WTC11 (cell line): ENCODE measurements at regions not wholly inside any gene's neighbourhood (a gene's known extent, or its start where the extent isn't known, plus 50 kb on each side); places are given as distances from the start of the nearest gene placed in this dataset.

ENCODE experiments used
- ATAC-seq: fragments of 200-7000 bp; cut with Tn5 transposase; 2 replicates; pipeline ENCODE4 v1.10.0; 2021; ENCODE audit warnings: mild to moderate bottlenecking, moderate library complexity
- CTCF ChIA-PET: fragments of 300-600 bp; sonication (Branson Sonifier 250); formaldehyde crosslinking; loops from one replicate; lab custom pipeline; 2021; ENCODE audit warnings: antibody characterized with exemption; lab: Charles Lee
- POLR2A ChIA-PET: fragments of 350-600 bp; sonication (Branson Sonifier 250); formaldehyde crosslinking; loops from one replicate; lab custom pipeline; 2021; ENCODE audit warnings: antibody characterized with exemption; lab: Charles Lee
- DNase-seq: peaks from one replicate; pipeline ENCODE4 v3.0.0; 2021; ENCODE audit warnings: low spot score
- H3K27ac Mint-ChIP-seq: 2 replicates; pipeline ENCODE4 v1.8.0; 2021; ENCODE audit warnings: mixed read lengths
- H3K27me3 Mint-ChIP-seq: 2 replicates; pipeline ENCODE4 v1.8.0; 2021; ENCODE audit warnings: low read depth, mild to moderate bottlenecking, moderate library complexity, mixed read lengths
- H3K36me3 Mint-ChIP-seq: 2 replicates; pipeline ENCODE4 v1.8.0; 2021; ENCODE audit warnings: mixed read lengths
- H3K4me1 Mint-ChIP-seq: 2 replicates; pipeline ENCODE4 v1.8.0; 2022; ENCODE audit warnings: mixed read lengths
- H3K4me3 Mint-ChIP-seq: 2 replicates; pipeline ENCODE4 v1.8.0; 2021; ENCODE audit warnings: mild to moderate bottlenecking, moderate library complexity, mixed read lengths
- H3K9me3 Mint-ChIP-seq: 2 replicates; pipeline ENCODE4 v1.8.0; 2021; ENCODE audit warnings: mixed read lengths
- CBFB ChIP-seq: sonication (generic); formaldehyde crosslinking; IDR thresholded peaks from 2 replicates; pipeline ENCODE4 v1.8.1; 2022; ENCODE audit warnings: mild to moderate bottlenecking, low read depth, missing genetic modification reagents
- FOXJ3 ChIP-seq: sonication (generic); formaldehyde crosslinking; IDR thresholded peaks from 2 replicates; pipeline ENCODE4 v1.9.0; 2021; ENCODE audit warnings: missing genetic modification reagents, mild to moderate bottlenecking, borderline replicate concordance
- FOXK1 ChIP-seq: sonication (generic); formaldehyde crosslinking; IDR thresholded peaks from 2 replicates; pipeline ENCODE4 v1.8.0; 2022; ENCODE audit warnings: mild to moderate bottlenecking, moderate library complexity, missing genetic modification reagents
- FOXP1 ChIP-seq: sonication (generic); formaldehyde crosslinking; IDR thresholded peaks from 2 replicates; pipeline ENCODE4 v1.8.0; 2022; ENCODE audit warnings: missing genetic modification reagents, mild to moderate bottlenecking, moderate library complexity, borderline replicate concordance
- GRHL2 ChIP-seq: fragments of 250-450 bp; sonication (Bioruptor Pico); IDR thresholded peaks from 2 replicates; pipeline ENCODE4 v1.8.0; 2022; ENCODE audit warnings: mild to moderate bottlenecking, moderate library complexity; ENCODE audit not compliant: insufficient replicate concordance, severe bottlenecking
- MAX ChIP-seq: sonication (generic); formaldehyde crosslinking; IDR thresholded peaks from 2 replicates; pipeline ENCODE4 v1.8.0; 2022; ENCODE audit warnings: mild to moderate bottlenecking, missing genetic modification reagents
- MXD4 ChIP-seq: fragments of 250-450 bp; sonication (Bioruptor Pico); IDR thresholded peaks from 2 replicates; pipeline ENCODE4 v1.8.0; 2021; ENCODE audit warnings: mild to moderate bottlenecking, moderate library complexity, borderline replicate concordance
- NFE2L1 ChIP-seq: sonication (generic); formaldehyde crosslinking; IDR thresholded peaks from 2 replicates; pipeline ENCODE4 v1.8.1; 2023; ENCODE audit warnings: missing genetic modification reagents
- NFYB ChIP-seq: sonication (generic); formaldehyde crosslinking; conservative IDR thresholded peaks from 2 replicates; pipeline ENCODE4 v1.8.0; 2022; ENCODE audit warnings: low read depth, missing genetic modification reagents
- NR3C1 ChIP-seq: sonication (generic); formaldehyde crosslinking; conservative IDR thresholded peaks from 2 replicates; pipeline ENCODE4 v1.8.1; 2023; ENCODE audit warnings: low read depth, mild to moderate bottlenecking, missing genetic modification reagents
- PREB ChIP-seq: sonication (generic); formaldehyde crosslinking; IDR thresholded peaks from 2 replicates; pipeline ENCODE4 v1.8.1; 2022; ENCODE audit warnings: mild to moderate bottlenecking, missing genetic modification reagents, moderate library complexity, borderline replicate concordance
- RORB ChIP-seq: fragments of 250-450 bp; sonication (Bioruptor Pico); IDR thresholded peaks from 2 replicates; pipeline ENCODE4 v1.9.0; 2021; ENCODE audit warnings: mild to moderate bottlenecking
- SP1 ChIP-seq: sonication (generic); formaldehyde crosslinking; conservative IDR thresholded peaks from 2 replicates; pipeline ENCODE4 v1.8.1; 2022; ENCODE audit warnings: missing genetic modification reagents
- TEAD4 ChIP-seq: sonication (generic); formaldehyde crosslinking; IDR thresholded peaks from 2 replicates; pipeline ENCODE4 v1.8.0; 2022; ENCODE audit warnings: mild to moderate bottlenecking, missing genetic modification reagents
- ZBTB21 ChIP-seq: sonication (generic); formaldehyde crosslinking; IDR thresholded peaks from 2 replicates; pipeline ENCODE4 v1.8.1; 2023; ENCODE audit warnings: mild to moderate bottlenecking, missing genetic modification reagents, borderline replicate concordance
- ZNF138 ChIP-seq: sonication (generic); formaldehyde crosslinking; conservative IDR thresholded peaks from 2 replicates; pipeline ENCODE4 v1.8.1; 2022; ENCODE audit warnings: mild to moderate bottlenecking, moderate library complexity, missing genetic modification reagents
- ZNF219 ChIP-seq: sonication (generic); formaldehyde crosslinking; IDR thresholded peaks from 2 replicates; pipeline ENCODE4 v1.8.0; 2023; ENCODE audit warnings: missing genetic modification reagents, mild to moderate bottlenecking, borderline replicate concordance
- ZNF416 ChIP-seq: fragments of 250-450 bp; sonication (Bioruptor Pico); IDR thresholded peaks from 2 replicates; pipeline ENCODE4 v1.9.0; 2021; ENCODE audit warnings: mild to moderate bottlenecking, inconsistent platforms
- TF ChIP-seq, protein P1 (sequence below): sonication (generic); formaldehyde crosslinking; conservative IDR thresholded peaks from 2 replicates; pipeline ENCODE4 v1.8.1; 2022; ENCODE audit warnings: mild to moderate bottlenecking, missing genetic modification reagents
- TF ChIP-seq, protein P2 (sequence below): fragments of 250-450 bp; sonication (Bioruptor Pico); IDR thresholded peaks from 2 replicates; pipeline ENCODE4 v1.9.0; 2021; ENCODE audit warnings: moderate library complexity, mild to moderate bottlenecking, inconsistent platforms, borderline replicate concordance
- TF ChIP-seq, protein P3 (sequence below): sonication (generic); formaldehyde crosslinking; IDR thresholded peaks from 2 replicates; pipeline ENCODE4 v1.8.1; 2022; ENCODE audit warnings: low read depth, missing genetic modification reagents, borderline replicate concordance

- H3K36me3 Mint-ChIP-seq = no peaks in the 10 kb centered on the region
- ATAC-seq (no peak), DNase-seq (no peak)
- H3K4me3 Mint-ChIP-seq = no peak overlapping the region
- CTCF ChIA-PET = no interaction called here
- H3K9me3 Mint-ChIP-seq = peaks cover 6% of the 10 kb centered on the region; the same call in 1 of the 2 replicates
- POLR2A ChIA-PET = no interaction called here
- peaks cover 5% of the 10 kb centered on the region; the same call in 1 of the 2 replicates for H3K4me1 Mint-ChIP-seq
- TF ChIP-seq ZNF138 (CRISPR knock-in tag) = no peak
- no peak for TF ChIP-seq MAX (CRISPR knock-in tag)
- TF ChIP-seq FOXP1 = no peak
- no peak for TF ChIP-seq ZNF416 (CRISPR knock-in tag)
- H3K27me3 Mint-ChIP-seq = no peaks in the 10 kb centered on the region; the same call in none of the 2 replicates
- no peak overlapping the region for H3K27ac Mint-ChIP-seq
These were observed 75.1 kb downstream of the EMX2 start for GRCh38 chr10:117617659-117618058.

GRCh38 chr10:117619223-117619622 is 76.7 kb downstream of the EMX2 start:
- Mint-ChIP-seq H3K27ac (no peak overlapping the region), H3K9me3 (peaks cover 13% of the 10 kb centered on the region; the same call in 1 of the 2 replicates), H3K27me3 (no peaks in the 10 kb centered on the region; the same call in none of the 2 replicates), H3K36me3 (no peaks in the 10 kb centered on the region), H3K4me3 (no peak overlapping the region), H3K4me1 (no peaks in the 10 kb centered on the region)
- TF ChIP-seq, protein P1, sequence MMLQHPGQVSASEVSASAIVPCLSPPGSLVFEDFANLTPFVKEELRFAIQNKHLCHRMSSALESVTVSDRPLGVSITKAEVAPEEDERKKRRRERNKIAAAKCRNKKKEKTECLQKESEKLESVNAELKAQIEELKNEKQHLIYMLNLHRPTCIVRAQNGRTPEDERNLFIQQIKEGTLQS (CRISPR knock-in tag) = no peak
- no peak for TF ChIP-seq NFE2L1 (CRISPR knock-in tag)
- no peak for TF ChIP-seq NR3C1 (CRISPR knock-in tag)
- no peak for TF ChIP-seq CBFB (CRISPR knock-in tag)
- TF ChIP-seq, protein P2, sequence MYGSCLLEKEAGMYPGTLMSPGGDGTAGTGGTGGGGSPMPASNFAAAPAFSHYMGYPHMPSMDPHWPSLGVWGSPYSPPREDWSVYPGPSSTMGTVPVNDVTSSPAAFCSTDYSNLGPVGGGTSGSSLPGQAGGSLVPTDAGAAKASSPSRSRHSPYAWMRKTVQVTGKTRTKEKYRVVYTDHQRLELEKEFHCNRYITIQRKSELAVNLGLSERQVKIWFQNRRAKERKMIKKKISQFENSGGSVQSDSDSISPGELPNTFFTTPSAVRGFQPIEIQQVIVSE (CRISPR knock-in tag) = no peak
- no peak for TF ChIP-seq RORB (CRISPR knock-in tag)
- TF ChIP-seq ZBTB21 (CRISPR knock-in tag) = no peak
- TF ChIP-seq NFYB (CRISPR knock-in tag) = no peak
- TF ChIP-seq TEAD4 (CRISPR knock-in tag) = no peak
- no peak for TF ChIP-seq GRHL2 (CRISPR knock-in tag)
- TF ChIP-seq ZNF219 = no peak
- TF ChIP-seq, protein P3, sequence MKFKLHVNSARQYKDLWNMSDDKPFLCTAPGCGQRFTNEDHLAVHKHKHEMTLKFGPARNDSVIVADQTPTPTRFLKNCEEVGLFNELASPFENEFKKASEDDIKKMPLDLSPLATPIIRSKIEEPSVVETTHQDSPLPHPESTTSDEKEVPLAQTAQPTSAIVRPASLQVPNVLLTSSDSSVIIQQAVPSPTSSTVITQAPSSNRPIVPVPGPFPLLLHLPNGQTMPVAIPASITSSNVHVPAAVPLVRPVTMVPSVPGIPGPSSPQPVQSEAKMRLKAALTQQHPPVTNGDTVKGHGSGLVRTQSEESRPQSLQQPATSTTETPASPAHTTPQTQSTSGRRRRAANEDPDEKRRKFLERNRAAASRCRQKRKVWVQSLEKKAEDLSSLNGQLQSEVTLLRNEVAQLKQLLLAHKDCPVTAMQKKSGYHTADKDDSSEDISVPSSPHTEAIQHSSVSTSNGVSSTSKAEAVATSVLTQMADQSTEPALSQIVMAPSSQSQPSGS (CRISPR knock-in tag) = no peak
- DNase-seq (no peak), ATAC-seq (no peak)
- POLR2A ChIA-PET = no interaction called here
- CTCF ChIA-PET = no interaction called here

- no peak overlapping the region for H3K4me3 Mint-ChIP-seq
- H3K9me3 Mint-ChIP-seq = peaks cover 16% of the 10 kb centered on the region
- no peak overlapping the region for H3K27ac Mint-ChIP-seq
- POLR2A ChIA-PET = no interaction called here
- CTCF ChIA-PET = interaction anchor here (0.5 to 1.0 kb wide), 2 partner anchors 83 to 287 kb away, joined by 3 to 5 read pairs; no protein-coding TSS in a partner anchor
- no peaks in the 10 kb centered on the region; the same call in none of the 2 replicates for H3K27me3 Mint-ChIP-seq
- peaks cover 1% of the 10 kb centered on the region; the same call in 1 of the 2 replicates for H3K36me3 Mint-ChIP-seq
- no peak for ATAC-seq
- TF ChIP-seq FOXK1 (CRISPR knock-in tag) = no peak
- no peak for TF ChIP-seq MXD4 (CRISPR knock-in tag)
- TF ChIP-seq PREB (CRISPR knock-in tag) = no peak
- no peak for TF ChIP-seq FOXJ3
- TF ChIP-seq SP1 = no peak
- TF ChIP-seq, all 79 proteins: peak for 0
- no peak for DNase-seq
- H3K4me1 Mint-ChIP-seq = no peaks in the 10 kb centered on the region
These were observed 77.3 kb downstream of the EMX2 start for GRCh38 chr10:117619707-117620405.
